HG03039 (cell line): ENCODE measurements at regions not wholly inside any gene's neighbourhood (a gene's known extent, or its start where the extent isn't known, plus 50 kb on each side); places are given as distances from the start of the nearest gene placed in this dataset.
"Not testable (repeated sequence)": the region's sequence is repeated elsewhere in the genome, so short reads cannot be mapped to it uniquely, and the experiment has no call there.

Source experiments
- ATAC-seq: cut with Tn5 transposase; IDR thresholded peaks from one replicate; pipeline ENCODE4 v1.9.1; 2021; ENCODE audit warnings: mild to moderate bottlenecking, moderate library complexity; ENCODE audit not compliant: unreplicated experiment

- ATAC-seq: no peak
Measured at GRCh38 chr10:45183174-45183573, 132.2 kb downstream of the OR13A1 start.

GRCh38 chr10:45197816-45198485 is 117.5 kb downstream of the OR13A1 start:
- no peak for ATAC-seq

- no peak for ATAC-seq
Measured at GRCh38 chr10:45198486-45199204, 116.8 kb downstream of the OR13A1 start.

- no peak for ATAC-seq
Measured at GRCh38 chr10:45199205-45199740, 116.1 kb downstream of the OR13A1 start.

GRCh38 chr10:45201271-45201670 is 114.1 kb downstream of the OR13A1 start:
- no peak for ATAC-seq

GRCh38 chr10:45202242-45202641 is 113.2 kb downstream of the OR13A1 start:
- ATAC-seq: no peak

- ATAC-seq: no peak
Measured at GRCh38 chr10:45204954-45205775, 110.2 kb downstream of the OR13A1 start.

GRCh38 chr10:45209888-45210287 is 105.5 kb downstream of the OR13A1 start:
- no peak for ATAC-seq

- ATAC-seq: no peak
Measured at GRCh38 chr10:45211576-45211975, 103.8 kb downstream of the OR13A1 start.

- no peak for ATAC-seq
Measured at GRCh38 chr10:45219416-45219815, 96.0 kb downstream of the OR13A1 start.

- no peak for ATAC-seq
Measured at GRCh38 chr10:45220931-45221330, 94.5 kb downstream of the OR13A1 start.

GRCh38 chr10:45224219-45224841 is 91.1 kb downstream of the OR13A1 start:
- no peak for ATAC-seq

- ATAC-seq: no peak
Measured at GRCh38 chr10:45227042-45227441, 88.4 kb downstream of the OR13A1 start.

- no peak for ATAC-seq
Measured at GRCh38 chr10:45227456-45227855, 88.0 kb downstream of the OR13A1 start.

GRCh38 chr10:45229823-45230222 is 85.6 kb downstream of the OR13A1 start:
- no peak for ATAC-seq

GRCh38 chr10:45235260-45235769 is 80.1 kb downstream of the OR13A1 start:
- ATAC-seq: not testable (repeated sequence)

GRCh38 chr10:45235798-45236220 is 79.6 kb downstream of the OR13A1 start:
- no peak for ATAC-seq

GRCh38 chr10:45238896-45239295 is 76.5 kb downstream of the OR13A1 start:
- ATAC-seq: no peak

GRCh38 chr10:45239642-45240041 is 75.8 kb downstream of the OR13A1 start:
- ATAC-seq: no peak

- ATAC-seq: no peak
Measured at GRCh38 chr10:45241865-45242520, 73.4 kb downstream of the OR13A1 start.
